Fibroblast of lung (primary cell): ENCODE measurements at regions not wholly inside any gene's neighbourhood (a gene's known extent, or its start where the extent isn't known, plus 50 kb on each side); places are given as distances from the start of the nearest gene placed in this dataset.

Source experiments
- CTCF ChIP-seq, 2 donors: IDR thresholded peaks in 1 of 2; conservative IDR thresholded peaks in 1 of 2; 1 replicate in 1 of 2; 2 replicates in 1 of 2; pipeline ENCODE4 v1.5.1; 2011 to 2012; ENCODE audit warnings: low read length in 2 of 2, control low read depth in 1 of 2, inconsistent platforms in 1 of 2, low read depth in 1 of 2, mild to moderate bottlenecking in 1 of 2
- EZH2 ChIP-seq: IDR thresholded peaks from 2 replicates; pipeline ENCODE4 v1.5.1; 2012; ENCODE audit warnings: low read length, control low read depth, mild to moderate bottlenecking; ENCODE audit errors: missing control alignments

- TF ChIP-seq CTCF (conservative IDR thresholded peaks at IDR 0.05 in 1 of 2, IDR thresholded peaks at IDR 0.05 in 1 of 2; ENCODE audit: low read depth in 1 of 2, low read length in 2 of 2) (no peak), EZH2 (no peak)
Measured at GRCh38 chr9:107644733-107645463, 155.3 kb upstream of the KLF4 start.
